ENCODE measurements at regions not wholly inside any gene's neighbourhood (a gene's known extent, or its start where the extent isn't known, plus 50 kb on each side); places are given as distances from the start of the nearest gene placed in this dataset.
"Not testable (repeated sequence)": the region's sequence is repeated elsewhere in the genome, so short reads cannot be mapped to it uniquely, and the experiment has no call there.

DNA sequence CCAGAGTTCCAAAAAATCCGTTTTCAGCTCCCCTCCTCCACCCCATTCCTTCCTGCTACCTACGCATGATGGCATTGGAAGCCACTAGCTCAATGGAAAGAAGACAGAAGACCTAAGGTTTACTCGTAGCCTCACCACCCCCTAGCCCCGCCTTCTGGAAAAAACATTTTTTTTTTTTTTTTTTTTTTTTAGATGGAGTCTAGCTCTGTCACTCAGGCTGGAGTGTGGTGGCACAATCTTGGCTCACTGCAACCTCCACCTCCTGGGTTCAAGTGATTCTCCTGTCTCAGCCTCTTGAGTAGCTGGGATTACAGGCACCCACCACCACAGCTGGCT, 57.2 kb upstream of the APCDD1L start:
- H3K4ac ChIP-seq (replicated peaks; ENCODE audit: insufficient read length, low read depth, low read length); H3K23ac ChIP-seq (ENCODE audit: insufficient read length); H3K23me2 ChIP-seq (ENCODE audit: low read depth, low read length); H3K4me2 ChIP-seq (ENCODE audit: insufficient read depth in 1 of 2, low read depth in 2 of 2, low read length in 2 of 2); FAIRE-seq; H3K9me3 ChIP-seq (ENCODE audit: insufficient read depth in 2 of 2, low read depth in 1 of 2, low read length in 1 of 2); H3K9ac ChIP-seq (replicated peaks in 1 of 4; ENCODE audit: extremely low read depth in 1 of 4, low read depth in 3 of 4, low read length in 3 of 4); CTCF ChIA-PET (ENCODE audit: partially characterized antibody); H3K14ac ChIP-seq (ENCODE audit: insufficient read length); H2BK20ac ChIP-seq (ENCODE audit: low read length); H2BK5ac ChIP-seq (ENCODE audit: low read depth, low read length); H3K4me3 ChIP-seq (ENCODE audit: extremely low read depth in 1 of 4, insufficient read depth in 2 of 4, low read depth in 3 of 4, low read length in 4 of 4); H4K8ac ChIP-seq (ENCODE audit: extremely low read depth, insufficient read depth, low read length); H2AK5ac ChIP-seq (ENCODE audit: low read depth, low read length); DNase-seq (ENCODE audit: low read depth in 1 of 2, low spot score in 2 of 2); H3K27me3 ChIP-seq (replicated peaks in 1 of 4; ENCODE audit: control insufficient read depth in 3 of 4, extremely low read depth in 1 of 4, insufficient read depth in 3 of 4, low read length in 3 of 4); H4K20me1 ChIP-seq (replicated peaks in 1 of 2; ENCODE audit: control insufficient read depth in 1 of 2, insufficient read depth in 2 of 2, low read length in 2 of 2); H2BK120ac ChIP-seq (replicated peaks; ENCODE audit: low read depth, low read length); H3K79me1 ChIP-seq (ENCODE audit: low read depth, low read length); H4K5ac ChIP-seq (ENCODE audit: insufficient read length, low read depth, low read length); H3K18ac ChIP-seq (ENCODE audit: extremely low read depth, low read length); H3K36me3 ChIP-seq (ENCODE audit: control insufficient read depth in 2 of 4, insufficient read depth in 4 of 4, low read length in 3 of 4); H2AFZ ChIP-seq (ENCODE audit: low read length); H3K27ac ChIP-seq (ENCODE audit: low read depth, low read length); H3K56ac ChIP-seq (replicated peaks; ENCODE audit: insufficient read length, low read depth, low read length); H3K79me2 ChIP-seq (ENCODE audit: control insufficient read depth in 1 of 2, insufficient read depth in 2 of 2, low read length in 2 of 2); H2BK15ac ChIP-seq (ENCODE audit: low read length); H3K4me1 ChIP-seq (replicated peaks in 1 of 4; ENCODE audit: control insufficient read depth in 3 of 4, insufficient read depth in 4 of 4, low read length in 3 of 4); H2BK12ac ChIP-seq (ENCODE audit: low read depth, low read length); H4K91ac ChIP-seq (replicated peaks; ENCODE audit: insufficient read length, low read length); POLR2A ChIA-PET (ENCODE audit: partially characterized antibody): not testable (repeated sequence)
- WGBS, 2 experiments (ENCODE audit: extremely low coverage in 1 of 2, insufficient coverage in 1 of 2, insufficient read length in 1 of 2, insufficient replicate concordance in 2 of 2, low coverage in 1 of 2, low lambda C conversion rate in 2 of 2, missing lambda C conversion rate in 1 of 2) = 96% methylated on average over 4 of the region's 4 CpGs; no CpG with 5 or more reads in 1 of the 2 experiments

All from H1 (cell line).